DMS 273 (cell line): ENCODE measurements at regions not wholly inside any gene's neighbourhood (a gene's known extent, or its start where the extent isn't known, plus 50 kb on each side); places are given as distances from the start of the nearest gene placed in this dataset.
"Not testable (repeated sequence)": the region's sequence is repeated elsewhere in the genome, so short reads cannot be mapped to it uniquely, and the experiment has no call there.

Experiments used
- DNase-seq: peaks from one replicate; lab custom pipeline; 2025; ENCODE audit not compliant: unreplicated experiment; lab: John Stamatoyannopoulos, UW

GRCh38 chr2:21194147-21194546 lies 70.4 kb downstream of the TDRD15 start:
- DNase-seq, result no peak

DNA sequence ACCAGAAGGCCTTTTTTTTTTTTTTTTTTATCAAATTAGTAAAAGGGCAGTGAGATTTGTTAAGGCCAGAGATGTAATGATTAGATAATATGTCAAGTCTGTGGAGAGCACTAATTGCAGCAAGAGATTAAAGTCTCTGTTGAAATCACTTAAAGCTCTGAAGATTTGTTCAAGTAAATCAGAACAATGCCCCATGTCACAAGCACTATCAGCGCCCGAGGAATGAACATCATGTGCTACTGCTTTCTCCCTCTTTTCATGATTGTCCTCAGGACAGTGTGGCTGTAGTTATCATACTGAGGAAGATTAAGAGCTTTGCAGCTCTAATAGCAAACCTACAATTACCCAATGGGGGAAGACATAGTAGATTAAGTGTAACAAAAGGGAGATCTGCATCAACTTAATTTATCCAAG lies 71.1 kb downstream of the TDRD15 start:
- DNase-seq, result no peak

GRCh38 chr2:21195326-21195725 lies 71.6 kb downstream of the TDRD15 start:
- no peak for DNase-seq

DNA sequence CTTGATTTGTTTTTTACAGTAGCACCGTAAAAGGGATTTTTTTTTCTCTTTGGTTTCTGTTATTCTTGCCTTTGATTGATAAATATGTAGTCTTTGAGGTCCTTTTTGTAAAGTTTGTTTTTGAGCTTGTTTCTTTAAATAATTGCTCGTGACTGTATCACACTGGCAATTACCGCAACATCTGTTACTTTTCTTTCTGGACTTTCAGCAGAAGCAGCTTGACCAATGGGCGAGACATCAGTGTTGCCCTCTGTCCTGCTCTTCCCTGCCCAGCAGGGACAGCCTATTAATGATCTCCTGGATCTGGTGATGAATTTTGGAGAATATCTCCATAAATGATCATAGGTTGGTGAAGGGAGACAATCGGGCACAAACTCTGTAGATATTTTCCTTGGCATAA lies 74.9 kb downstream of the TDRD15 start:
- DNase-seq, result peak; percentile 63

- DNase-seq, result no peak
These were observed 80.2 kb downstream of the TDRD15 start for GRCh38 chr2:21203976-21204375.

DNA sequence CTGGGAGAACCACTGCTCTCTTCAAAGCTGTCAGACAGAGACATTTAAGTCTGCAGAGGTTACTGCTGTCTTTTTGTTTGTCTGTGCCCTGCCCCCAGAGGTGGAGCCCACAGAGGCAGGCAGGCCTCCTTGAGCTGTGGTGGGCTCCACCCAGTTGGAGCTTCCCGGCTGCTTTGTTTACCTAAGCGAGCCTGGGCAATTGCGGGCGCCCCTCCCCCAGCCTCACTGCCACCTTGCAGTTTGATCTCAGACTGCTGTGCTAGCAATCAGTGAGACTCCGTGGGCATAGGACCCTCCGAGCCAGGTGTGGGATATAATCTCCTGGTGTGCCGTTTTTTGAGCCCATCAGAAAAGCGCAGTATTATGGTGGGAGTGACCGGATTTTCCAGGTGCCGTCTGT lies 90.3 kb downstream of the TDRD15 start:
- not testable (repeated sequence) for DNase-seq

DNA sequence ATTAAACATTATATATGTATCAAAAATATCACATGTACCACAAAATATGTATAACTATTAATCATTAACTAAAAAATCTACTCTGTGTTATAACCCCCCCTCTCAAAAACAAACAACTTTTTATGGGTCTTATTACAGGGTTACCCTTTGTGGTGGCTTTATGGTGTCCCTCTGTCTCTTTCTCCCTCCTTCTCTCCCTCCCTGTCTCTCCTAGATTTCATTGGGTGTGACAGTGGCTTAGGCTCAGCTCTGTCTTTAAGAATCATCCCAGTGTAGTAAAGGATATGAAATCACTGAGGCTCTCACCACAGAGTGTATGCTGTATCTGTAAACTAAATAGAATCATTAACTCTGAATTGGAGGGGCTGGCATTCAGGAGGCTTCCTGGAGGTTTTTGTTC lies 93.7 kb downstream of the TDRD15 start:
- no peak for DNase-seq

DNA sequence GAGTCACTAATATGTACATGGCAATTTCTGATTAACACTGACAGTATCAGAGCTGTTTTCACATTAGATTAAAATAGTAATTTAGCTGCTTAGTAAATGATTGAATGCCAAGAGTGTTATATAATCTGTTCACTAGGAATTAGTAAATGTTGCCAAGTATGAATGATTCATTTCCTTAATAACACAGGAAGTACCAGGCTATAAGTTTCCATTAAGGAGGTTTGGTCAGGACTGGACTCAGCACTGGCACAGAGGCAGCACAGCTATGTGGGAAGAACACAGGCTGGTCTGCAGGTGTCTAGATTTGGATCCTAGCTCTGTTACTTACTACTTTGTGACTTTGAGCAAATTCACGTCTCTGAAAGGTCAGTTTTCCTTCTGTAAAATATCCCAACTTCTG lies 97.2 kb downstream of the TDRD15 start:
- no peak for DNase-seq

DNA sequence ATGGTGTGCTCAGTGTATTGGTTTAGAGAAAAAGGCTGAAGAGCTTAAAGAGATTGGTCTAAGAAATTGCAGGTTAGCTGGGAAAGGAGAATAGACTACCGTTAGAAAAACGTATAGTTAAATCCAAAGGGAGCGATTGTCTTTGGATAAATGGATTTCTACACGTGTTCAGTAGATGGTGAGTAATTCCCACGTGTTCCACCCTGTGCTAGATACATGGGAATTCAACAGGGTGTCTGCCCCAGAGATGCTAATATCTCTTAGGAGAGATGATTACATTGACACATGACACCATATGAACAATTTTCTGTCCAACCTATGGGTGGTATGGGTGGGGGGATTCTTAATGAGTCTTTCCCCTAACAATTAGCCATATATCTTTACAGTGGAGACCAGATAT lies 99.8 kb downstream of the TDRD15 start:
- no peak for DNase-seq

GRCh38 chr2:21228041-21228895 lies 104.5 kb downstream of the TDRD15 start:
- DNase-seq, result no peak

DNA sequence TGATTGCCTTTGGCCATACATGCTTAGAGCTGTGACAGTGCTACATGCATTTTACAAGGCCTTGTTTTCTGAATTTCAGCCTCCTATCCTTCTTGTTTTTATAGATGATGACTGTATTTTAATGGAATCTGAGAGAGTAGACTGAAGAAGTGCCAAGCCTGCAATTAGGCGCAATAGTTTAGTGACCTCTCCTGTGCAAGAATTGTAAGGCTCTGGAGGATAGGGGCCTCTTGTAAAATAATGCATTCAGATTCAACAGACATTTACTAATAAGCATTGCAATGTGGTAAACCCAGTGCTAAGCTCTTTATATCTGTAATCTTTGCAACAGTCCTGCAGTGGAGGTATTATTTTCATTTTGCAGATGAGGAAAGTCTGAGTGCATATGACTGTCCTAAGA lies 105.5 kb downstream of the TDRD15 start:
- DNase-seq, result no peak

DNA sequence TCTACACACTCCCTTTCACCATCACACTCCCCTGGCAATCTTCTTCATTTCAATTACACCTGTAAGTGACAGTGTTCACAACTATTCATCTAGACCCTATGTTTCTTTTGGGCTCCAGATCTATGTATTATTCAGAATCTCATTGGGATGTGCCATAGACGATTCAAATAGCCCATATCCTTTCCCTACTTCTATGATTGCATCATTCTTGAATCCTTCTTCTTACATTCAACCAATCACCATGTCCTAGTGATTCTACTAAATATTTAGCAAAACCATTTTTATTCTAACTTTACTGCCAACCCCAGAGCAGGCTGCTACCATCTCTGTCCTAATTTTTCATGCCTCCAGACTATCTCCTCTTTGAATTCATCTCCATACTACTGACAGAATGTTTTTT lies 106.4 kb downstream of the TDRD15 start:
- DNase-seq, result no peak

- DNase-seq, result no peak
These were observed 108.2 kb downstream of the TDRD15 start for GRCh38 chr2:21231985-21232384.

- no peak for DNase-seq
These were observed 109.4 kb downstream of the TDRD15 start for GRCh38 chr2:21233194-21233593.

DNA sequence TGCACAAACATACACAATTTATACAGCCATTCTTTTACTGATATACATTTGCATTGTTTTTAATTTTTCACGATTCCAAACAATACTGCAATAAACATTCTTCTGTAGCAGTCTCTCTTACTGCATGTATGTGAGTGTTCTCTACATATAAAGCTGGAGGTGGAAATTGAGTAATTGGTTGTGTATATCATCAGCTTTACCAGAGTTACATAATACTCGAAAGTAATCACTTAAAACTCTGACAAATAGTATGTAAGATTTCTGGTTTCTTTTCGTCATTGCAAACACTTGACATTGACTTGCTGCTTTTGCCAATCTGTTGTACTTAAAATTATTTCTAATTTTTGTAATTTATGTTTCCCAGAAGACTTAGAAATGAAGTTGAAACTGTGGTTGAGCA lies 110.2 kb downstream of the TDRD15 start:
- DNase-seq, result no peak

GRCh38 chr2:21234464-21235120 lies 110.8 kb downstream of the TDRD15 start:
- DNase-seq, result no peak

DNA sequence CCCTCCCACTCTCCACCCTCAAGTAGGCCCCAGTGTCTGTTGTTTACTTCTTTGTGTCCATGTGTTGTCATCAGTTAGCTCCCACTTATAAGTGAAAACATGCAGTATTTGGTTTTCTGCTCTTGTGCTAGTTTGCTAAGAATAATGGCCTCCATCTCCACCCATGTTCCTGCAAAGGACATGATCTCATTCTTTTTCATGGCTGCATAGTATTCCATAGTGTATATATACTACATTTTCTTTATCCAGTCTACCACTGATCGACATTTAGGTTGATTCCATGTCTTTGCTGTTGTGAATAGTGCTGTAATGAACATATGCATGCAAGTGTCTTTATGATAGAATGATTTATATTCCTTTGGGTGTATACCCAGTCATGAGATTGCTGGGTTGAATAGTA lies 116.0 kb downstream of the TDRD15 start:
- DNase-seq, result not testable (repeated sequence)

DNA sequence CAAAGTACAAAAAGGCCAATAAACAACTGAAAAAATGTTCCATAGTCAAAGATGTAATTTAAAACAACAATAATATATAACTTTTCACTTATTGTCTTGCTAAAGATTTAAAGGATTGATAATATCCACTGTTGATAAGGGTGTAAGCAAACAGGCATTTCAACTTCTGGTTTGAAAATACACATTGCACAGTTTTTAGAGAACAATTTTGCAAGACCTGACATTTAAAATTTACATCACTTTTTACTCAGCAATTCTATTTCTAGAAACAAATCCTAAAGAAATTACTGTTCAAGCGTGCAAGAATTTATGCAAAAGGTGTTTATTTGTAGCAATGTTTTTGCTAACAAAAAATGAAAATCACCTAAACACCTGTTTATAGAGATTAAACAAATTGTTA lies 120.4 kb downstream of the TDRD15 start:
- no peak for DNase-seq

DNA sequence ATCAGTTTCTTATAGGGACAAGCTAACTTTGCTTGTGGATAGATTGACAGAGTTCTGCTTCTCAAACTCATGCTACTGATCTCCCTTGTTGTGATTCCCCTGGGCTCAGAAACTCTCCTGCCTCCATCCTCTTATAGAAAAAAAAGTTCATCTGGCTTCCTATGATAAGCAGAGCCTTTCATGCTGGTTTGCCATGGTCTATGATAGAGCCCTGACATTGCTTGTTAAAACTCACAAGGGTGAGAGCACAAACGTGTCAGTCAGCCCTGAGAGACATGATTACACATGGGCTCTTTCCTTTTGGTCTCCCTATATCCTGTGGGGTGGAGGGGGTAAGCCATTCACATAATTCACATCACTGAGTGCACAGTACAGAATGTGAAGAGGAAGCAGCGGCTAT lies 121.8 kb downstream of the TDRD15 start:
- no peak for DNase-seq

- no peak for DNase-seq
These were observed 125.6 kb downstream of the TDRD15 start for GRCh38 chr2:21249367-21249766.

GRCh38 chr2:21250673-21251072 lies 126.9 kb downstream of the TDRD15 start:
- no peak for DNase-seq

GRCh38 chr2:21251216-21251980 lies 127.6 kb downstream of the TDRD15 start:
- peak; percentile 38 for DNase-seq
